Liver (tissue), 8 donors: ENCODE measurements at regions not wholly inside any gene's neighbourhood (a gene's known extent, or its start where the extent isn't known, plus 50 kb on each side); places are given as distances from the start of the nearest gene placed in this dataset.

Experiments used
- DNase-seq: peaks from one replicate; pipeline ENCODE4 v3.0.0-alpha.2; 2017; ENCODE audit warnings: low spot score
- H3K27ac ChIP-seq, 2 donors: one replicate each; pipeline ENCODE4 v1.7.0; 2013; ENCODE audit warnings: inconsistent platforms in 2 of 2, low read length in 2 of 2, control low read depth in 1 of 2, low read depth in 1 of 2, mild to moderate bottlenecking in 1 of 2
- H3K27me3 ChIP-seq, 4 donors: one replicate each; pipeline versions ENCODE4 v1.6.1 to v1.7.0; 2013; ENCODE audit warnings: low read length in 3 of 4, inconsistent platforms in 1 of 4, mild to moderate bottlenecking in 1 of 4, moderate library complexity in 1 of 4; ENCODE audit not compliant: control insufficient read depth in 4 of 4, insufficient read depth in 4 of 4
- H3K36me3 ChIP-seq, 4 donors: one replicate each; pipeline versions ENCODE4 v1.6.1 to v1.7.0; 2013; ENCODE audit warnings: low read length in 3 of 4, mild to moderate bottlenecking in 3 of 4, low read depth in 1 of 4, moderate library complexity in 1 of 4; ENCODE audit not compliant: control insufficient read depth in 4 of 4, insufficient read depth in 3 of 4
- H3K4me1 ChIP-seq, 4 donors: one replicate each; pipeline versions ENCODE4 v1.6.1 to v1.7.0; 2013; ENCODE audit warnings: low read length in 3 of 4, mild to moderate bottlenecking in 3 of 4, moderate library complexity in 1 of 4; ENCODE audit not compliant: control insufficient read depth in 4 of 4, insufficient read depth in 4 of 4
- H3K4me3 ChIP-seq, 3 donors: one replicate each; pipeline versions ENCODE4 v1.6.1 to v1.7.0; 2013; ENCODE audit warnings: low read length in 3 of 3, control low read depth in 1 of 3, low read depth in 1 of 3, mild to moderate bottlenecking in 1 of 3
- H3K9ac ChIP-seq, 2 donors: one replicate each; pipeline ENCODE4 v1.7.0; 2013; ENCODE audit warnings: low read length in 2 of 2, mild to moderate bottlenecking in 2 of 2, moderate library complexity in 2 of 2, control low read depth in 1 of 2, low read depth in 1 of 2
- H3K9me3 ChIP-seq, 4 donors: one replicate each; pipeline versions ENCODE4 v1.6.1 to v1.7.0; 2013; ENCODE audit warnings: low read length in 3 of 4; ENCODE audit not compliant: control insufficient read depth in 4 of 4
- EGR1 ChIP-seq, 2 donors: IDR thresholded peaks; 2 replicates each; pipeline ENCODE4 v1.6.1; 2016 to 2018; ENCODE audit warnings: antibody characterized with exemption in 2 of 2, low read depth in 2 of 2
- FOXA1 ChIP-seq: IDR thresholded peaks from 2 replicates; pipeline ENCODE4 v1.6.1; 2016; ENCODE audit warnings: antibody characterized with exemption
- GABPA ChIP-seq, 2 donors: IDR thresholded peaks in 1 of 2; conservative IDR thresholded peaks in 1 of 2; 2 replicates each; pipeline ENCODE4 v1.6.1; 2016; ENCODE audit warnings: antibody characterized with exemption in 2 of 2, mild to moderate bottlenecking in 1 of 2, moderate library complexity in 1 of 2
- HNF4A ChIP-seq, 2 donors: conservative IDR thresholded peaks; 2 replicates each; pipeline ENCODE4 v1.6.1; 2016; ENCODE audit warnings: antibody characterized with exemption in 2 of 2, mild to moderate bottlenecking in 2 of 2
- HNF4G ChIP-seq: IDR thresholded peaks from 2 replicates; pipeline ENCODE4 v1.6.1; 2016; ENCODE audit warnings: antibody characterized with exemption
- JUND ChIP-seq, 2 donors: IDR thresholded peaks; 2 replicates each; pipeline ENCODE4 v1.6.1; 2016; ENCODE audit warnings: antibody characterized with exemption in 2 of 2
- NR2F2 ChIP-seq: IDR thresholded peaks from 2 replicates; pipeline ENCODE4 v1.6.1; 2016; ENCODE audit warnings: antibody characterized with exemption
- RAD21 ChIP-seq, 2 donors: IDR thresholded peaks; 2 replicates each; pipeline ENCODE4 v1.6.1; 2016; ENCODE audit warnings: antibody characterized with exemption in 2 of 2, mild to moderate bottlenecking in 2 of 2
- RXRA ChIP-seq, 2 donors: IDR thresholded peaks; 2 replicates each; pipeline ENCODE4 v1.6.1; 2017 to 2018; ENCODE audit warnings: antibody characterized with exemption in 2 of 2, mild to moderate bottlenecking in 1 of 2
- SP1 ChIP-seq: IDR thresholded peaks from 2 replicates; pipeline ENCODE4 v1.6.1; 2018; ENCODE audit warnings: antibody characterized with exemption, mild to moderate bottlenecking
- TAF1 ChIP-seq: conservative IDR thresholded peaks from 2 replicates; pipeline ENCODE4 v1.6.1; 2016; ENCODE audit warnings: antibody characterized with exemption, mild to moderate bottlenecking
- YY1 ChIP-seq: IDR thresholded peaks from 2 replicates; pipeline ENCODE4 v1.6.1; 2016; ENCODE audit warnings: antibody characterized with exemption, mild to moderate bottlenecking
- WGBS: extraction: QIAGEN DNeasy Blood & Tissue Kit; methylation state at CpG from one replicate; pipeline ENCODE4 v1.1.7; 2013; 5-methylcytosine and 5-hydroxymethylcytosine counted together
- TF ChIP-seq, protein P1 (sequence below): fragments of 150-350 bp; IDR thresholded peaks from 2 replicates; pipeline ENCODE4 v1.5.1; 2017; ENCODE audit warnings: improper control_type of control experiment, low read depth, low read length; ENCODE audit not compliant: missing input control
- TF ChIP-seq, protein P2 (sequence below): IDR thresholded peaks from 2 replicates; pipeline ENCODE4 v1.6.1; 2016; ENCODE audit warnings: antibody characterized with exemption, mild to moderate bottlenecking
- donor health status: healthy.
- donor health status: healthy.
- donor health status: healthy.
- donor health status: healthy.
- donor health status: healthy.

DNA sequence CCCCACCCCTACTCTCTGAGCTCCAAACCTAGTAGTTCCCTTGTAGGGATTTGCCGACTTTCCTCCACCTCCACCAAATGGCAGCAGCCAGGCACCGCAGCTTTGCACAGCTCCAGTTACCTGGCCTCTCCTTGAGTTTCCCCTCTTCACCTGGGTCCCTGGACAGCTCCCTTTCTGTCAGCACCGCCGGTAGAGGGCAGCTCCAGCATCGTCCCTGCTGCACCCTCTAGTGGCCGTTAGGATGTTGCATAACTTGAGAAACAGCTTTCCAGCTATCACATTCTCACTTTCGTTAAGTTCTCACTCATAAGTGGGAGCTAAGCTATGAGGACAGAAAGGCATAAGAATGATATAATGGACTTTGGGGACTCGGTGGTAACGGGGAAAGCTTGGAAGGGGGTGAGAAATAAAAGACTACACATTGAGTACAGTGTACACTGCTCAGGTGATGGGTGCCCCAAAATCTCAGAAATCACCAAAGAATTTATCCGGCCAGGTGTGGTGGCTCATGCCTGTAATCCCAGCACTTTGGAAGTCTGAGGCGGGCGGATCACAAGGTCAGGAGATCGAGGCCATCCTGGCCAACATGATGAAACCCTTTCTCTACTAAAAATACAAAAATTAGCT, 60.4 kb upstream of the OLFM4 start:
- peak; percentile 65 for DNase-seq
- Histone ChIP-seq H3K27me3 (peaks cover 0 to 2% (median 0%) of the 10 kb centered on the region in 4 donors), H3K9me3 (no peaks in the 10 kb centered on the region), H3K36me3 (no peaks in the 10 kb centered on the region), H3K4me3 (no peak overlapping the region), H3K27ac (no peak overlapping the region), H3K4me1 (no peaks in the 10 kb centered on the region), H3K9ac (no peak overlapping the region)
- TF ChIP-seq JUND (IDR thresholded peaks at IDR 0.05) (no peak), TAF1 (no peak), HNF4A (conservative IDR thresholded peaks at IDR 0.05) (no peak), HNF4G (no peak), RAD21 (IDR thresholded peaks at IDR 0.05) (peak; percentile 86 to 94)
- TF ChIP-seq, protein P1, sequence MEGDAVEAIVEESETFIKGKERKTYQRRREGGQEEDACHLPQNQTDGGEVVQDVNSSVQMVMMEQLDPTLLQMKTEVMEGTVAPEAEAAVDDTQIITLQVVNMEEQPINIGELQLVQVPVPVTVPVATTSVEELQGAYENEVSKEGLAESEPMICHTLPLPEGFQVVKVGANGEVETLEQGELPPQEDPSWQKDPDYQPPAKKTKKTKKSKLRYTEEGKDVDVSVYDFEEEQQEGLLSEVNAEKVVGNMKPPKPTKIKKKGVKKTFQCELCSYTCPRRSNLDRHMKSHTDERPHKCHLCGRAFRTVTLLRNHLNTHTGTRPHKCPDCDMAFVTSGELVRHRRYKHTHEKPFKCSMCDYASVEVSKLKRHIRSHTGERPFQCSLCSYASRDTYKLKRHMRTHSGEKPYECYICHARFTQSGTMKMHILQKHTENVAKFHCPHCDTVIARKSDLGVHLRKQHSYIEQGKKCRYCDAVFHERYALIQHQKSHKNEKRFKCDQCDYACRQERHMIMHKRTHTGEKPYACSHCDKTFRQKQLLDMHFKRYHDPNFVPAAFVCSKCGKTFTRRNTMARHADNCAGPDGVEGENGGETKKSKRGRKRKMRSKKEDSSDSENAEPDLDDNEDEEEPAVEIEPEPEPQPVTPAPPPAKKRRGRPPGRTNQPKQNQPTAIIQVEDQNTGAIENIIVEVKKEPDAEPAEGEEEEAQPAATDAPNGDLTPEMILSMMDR: peak; percentile 90
- TF ChIP-seq, protein P2, sequence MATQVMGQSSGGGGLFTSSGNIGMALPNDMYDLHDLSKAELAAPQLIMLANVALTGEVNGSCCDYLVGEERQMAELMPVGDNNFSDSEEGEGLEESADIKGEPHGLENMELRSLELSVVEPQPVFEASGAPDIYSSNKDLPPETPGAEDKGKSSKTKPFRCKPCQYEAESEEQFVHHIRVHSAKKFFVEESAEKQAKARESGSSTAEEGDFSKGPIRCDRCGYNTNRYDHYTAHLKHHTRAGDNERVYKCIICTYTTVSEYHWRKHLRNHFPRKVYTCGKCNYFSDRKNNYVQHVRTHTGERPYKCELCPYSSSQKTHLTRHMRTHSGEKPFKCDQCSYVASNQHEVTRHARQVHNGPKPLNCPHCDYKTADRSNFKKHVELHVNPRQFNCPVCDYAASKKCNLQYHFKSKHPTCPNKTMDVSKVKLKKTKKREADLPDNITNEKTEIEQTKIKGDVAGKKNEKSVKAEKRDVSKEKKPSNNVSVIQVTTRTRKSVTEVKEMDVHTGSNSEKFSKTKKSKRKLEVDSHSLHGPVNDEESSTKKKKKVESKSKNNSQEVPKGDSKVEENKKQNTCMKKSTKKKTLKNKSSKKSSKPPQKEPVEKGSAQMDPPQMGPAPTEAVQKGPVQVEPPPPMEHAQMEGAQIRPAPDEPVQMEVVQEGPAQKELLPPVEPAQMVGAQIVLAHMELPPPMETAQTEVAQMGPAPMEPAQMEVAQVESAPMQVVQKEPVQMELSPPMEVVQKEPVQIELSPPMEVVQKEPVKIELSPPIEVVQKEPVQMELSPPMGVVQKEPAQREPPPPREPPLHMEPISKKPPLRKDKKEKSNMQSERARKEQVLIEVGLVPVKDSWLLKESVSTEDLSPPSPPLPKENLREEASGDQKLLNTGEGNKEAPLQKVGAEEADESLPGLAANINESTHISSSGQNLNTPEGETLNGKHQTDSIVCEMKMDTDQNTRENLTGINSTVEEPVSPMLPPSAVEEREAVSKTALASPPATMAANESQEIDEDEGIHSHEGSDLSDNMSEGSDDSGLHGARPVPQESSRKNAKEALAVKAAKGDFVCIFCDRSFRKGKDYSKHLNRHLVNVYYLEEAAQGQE: peak; percentile 98
- 15% methylated on average over 13 of the region's 13 CpGs for WGBS

DNA sequence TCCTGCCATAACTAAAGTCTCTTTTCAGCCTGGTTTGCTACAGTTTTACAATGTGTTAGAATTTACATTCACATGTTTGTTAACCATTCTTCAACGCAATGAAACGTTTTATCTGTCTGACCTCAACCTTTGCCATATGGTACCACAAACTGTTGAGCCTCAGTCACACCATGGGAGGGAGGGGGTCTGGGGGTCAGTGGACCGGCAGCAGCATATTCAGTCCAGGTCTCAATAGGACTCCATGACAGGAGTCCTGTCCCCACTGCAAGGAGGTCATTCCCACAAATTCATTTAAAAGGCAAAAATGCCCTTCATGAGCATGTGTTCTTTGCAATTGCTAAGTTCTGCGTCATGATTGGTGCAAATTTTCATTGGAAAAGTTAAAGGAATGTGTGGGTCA, 66.6 kb upstream of the OLFM4 start:
- Histone ChIP-seq H3K4me3 (no peak overlapping the region), H3K36me3 (no peaks in the 10 kb centered on the region), H3K4me1 (no peaks in the 10 kb centered on the region), H3K9me3 (no peaks in the 10 kb centered on the region), H3K9ac (no peak overlapping the region), H3K27ac (no peak overlapping the region), H3K27me3 (peaks cover 0 to 2% (median under 1%) of the 10 kb centered on the region in 4 donors)
- WGBS: 42% methylated on average over 4 of the region's 4 CpGs
- DNase-seq: no peak
- TF ChIP-seq, protein P2: no peak
- no peak for TF ChIP-seq SP1
- TF ChIP-seq EGR1 (IDR thresholded peaks at IDR 0.05; ENCODE audit: low read depth in 2 of 2): no peak
- TF ChIP-seq FOXA1: no peak
- no peak for TF ChIP-seq JUND (IDR thresholded peaks at IDR 0.05)
- no peak for TF ChIP-seq NR2F2
- no peak for TF ChIP-seq RXRA (IDR thresholded peaks at IDR 0.05)
- no peak for TF ChIP-seq GABPA (IDR thresholded peaks at IDR 0.05 in 1 of 2, conservative IDR thresholded peaks at IDR 0.05 in 1 of 2)
- TF ChIP-seq HNF4G: no peak
- TF ChIP-seq YY1: no peak
- no peak for TF ChIP-seq HNF4A (conservative IDR thresholded peaks at IDR 0.05)
- TF ChIP-seq, protein P1: no peak
